ENCODE measurements at regions not wholly inside any gene's neighbourhood (a gene's known extent, or its start where the extent isn't known, plus 50 kb on each side); places are given as distances from the start of the nearest gene placed in this dataset.

GRCh38 chr18:66759050-66759828 lies 155.3 kb upstream of the CDH19 start:
- H3K36me3 Mint-ChIP-seq: no peaks in the 10 kb centered on the region
- no peaks in the 10 kb centered on the region for H3K27me3 Mint-ChIP-seq
- H3K9me3 Mint-ChIP-seq (ENCODE audit: low read depth): no peaks in the 10 kb centered on the region
- H3K4me3 Mint-ChIP-seq: no peak overlapping the region
- H3K4me1 Mint-ChIP-seq (ENCODE audit: low read depth): no peaks in the 10 kb centered on the region
- no peak overlapping the region for H3K27ac Mint-ChIP-seq

GRCh38 chr18:66757946-66758345 lies 154.1 kb upstream of the CDH19 start:
- Mint-ChIP-seq H3K27me3 (no peaks in the 10 kb centered on the region), H3K27ac (no peak overlapping the region), H3K36me3 (no peaks in the 10 kb centered on the region), H3K4me1 (ENCODE audit: low read depth) (no peaks in the 10 kb centered on the region), H3K9me3 (ENCODE audit: low read depth) (no peaks in the 10 kb centered on the region), H3K4me3 (no peak overlapping the region)

GRCh38 chr18:66754335-66754734 lies 150.4 kb upstream of the CDH19 start:
- Mint-ChIP-seq H3K4me3 (no peak overlapping the region), H3K27me3 (no peaks in the 10 kb centered on the region), H3K9me3 (ENCODE audit: low read depth) (no peaks in the 10 kb centered on the region), H3K36me3 (no peaks in the 10 kb centered on the region), H3K27ac (no peak overlapping the region), H3K4me1 (ENCODE audit: low read depth) (no peaks in the 10 kb centered on the region)

- no peaks in the 10 kb centered on the region for H3K27me3 Mint-ChIP-seq
- no peaks in the 10 kb centered on the region for H3K9me3 Mint-ChIP-seq (ENCODE audit: low read depth)
These were observed 148.8 kb upstream of the CDH19 start for GRCh38 chr18:66752733-66753132.

GRCh38 chr18:66749481-66750035 lies 145.7 kb upstream of the CDH19 start:
- Mint-ChIP-seq H3K27me3 (no peaks in the 10 kb centered on the region), H3K4me1 (ENCODE audit: low read depth) (no peaks in the 10 kb centered on the region), H3K9me3 (ENCODE audit: low read depth) (no peaks in the 10 kb centered on the region), H3K36me3 (no peaks in the 10 kb centered on the region), H3K27ac (no peak overlapping the region), H3K4me3 (no peak overlapping the region)

More at GRCh38 chr18:66752733-66753132, 148.8 kb upstream of the CDH19 start:
- H3K36me3 Mint-ChIP-seq: no peaks in the 10 kb centered on the region
- no peak overlapping the region for H3K4me3 Mint-ChIP-seq
- H3K4me1 Mint-ChIP-seq (ENCODE audit: low read depth): no peaks in the 10 kb centered on the region
- no peak overlapping the region for H3K27ac Mint-ChIP-seq

- Mint-ChIP-seq H3K36me3 (no peaks in the 10 kb centered on the region), H3K9me3 (ENCODE audit: low read depth) (peaks cover under 1% of the 10 kb centered on the region), H3K4me3 (no peak overlapping the region)
These were observed 145.1 kb upstream of the CDH19 start for GRCh38 chr18:66749030-66749429.

GRCh38 chr18:66742832-66743231 lies 138.9 kb upstream of the CDH19 start:
- Mint-ChIP-seq H3K4me1 (ENCODE audit: low read depth) (no peaks in the 10 kb centered on the region), H3K27ac (no peak overlapping the region), H3K27me3 (no peaks in the 10 kb centered on the region), H3K36me3 (no peaks in the 10 kb centered on the region), H3K9me3 (ENCODE audit: low read depth) (peaks cover 6% of the 10 kb centered on the region), H3K4me3 (no peak overlapping the region)

More at GRCh38 chr18:66749030-66749429, 145.1 kb upstream of the CDH19 start:
- H3K27ac Mint-ChIP-seq: no peak overlapping the region
- no peaks in the 10 kb centered on the region for H3K4me1 Mint-ChIP-seq (ENCODE audit: low read depth)
- no peaks in the 10 kb centered on the region for H3K27me3 Mint-ChIP-seq

GRCh38 chr18:66735933-66736332 lies 132.0 kb upstream of the CDH19 start:
- H3K4me3 Mint-ChIP-seq: no peak overlapping the region
- no peaks in the 10 kb centered on the region for H3K4me1 Mint-ChIP-seq (ENCODE audit: low read depth)
- no peaks in the 10 kb centered on the region for H3K36me3 Mint-ChIP-seq
- no peak overlapping the region for H3K27ac Mint-ChIP-seq
- H3K27me3 Mint-ChIP-seq: no peaks in the 10 kb centered on the region
- no peaks in the 10 kb centered on the region for H3K9me3 Mint-ChIP-seq (ENCODE audit: low read depth)

- no peaks in the 10 kb centered on the region for H3K27me3 Mint-ChIP-seq
- H3K4me1 Mint-ChIP-seq (ENCODE audit: low read depth): no peaks in the 10 kb centered on the region
- no peak overlapping the region for H3K4me3 Mint-ChIP-seq
- H3K36me3 Mint-ChIP-seq: no peaks in the 10 kb centered on the region
- H3K27ac Mint-ChIP-seq: no peak overlapping the region
- no peaks in the 10 kb centered on the region for H3K9me3 Mint-ChIP-seq (ENCODE audit: low read depth)
These were observed 130.6 kb upstream of the CDH19 start for GRCh38 chr18:66734451-66734850.

GRCh38 chr18:66731890-66732289 lies 128.0 kb upstream of the CDH19 start:
- H3K27ac Mint-ChIP-seq: no peak overlapping the region
- no peaks in the 10 kb centered on the region for H3K27me3 Mint-ChIP-seq
- H3K36me3 Mint-ChIP-seq: no peaks in the 10 kb centered on the region
- no peak overlapping the region for H3K4me3 Mint-ChIP-seq
- H3K9me3 Mint-ChIP-seq (ENCODE audit: low read depth): no peaks in the 10 kb centered on the region
- H3K4me1 Mint-ChIP-seq (ENCODE audit: low read depth): no peaks in the 10 kb centered on the region

- no peak overlapping the region for H3K27ac Mint-ChIP-seq
- H3K4me3 Mint-ChIP-seq: no peak overlapping the region
- no peaks in the 10 kb centered on the region for H3K27me3 Mint-ChIP-seq
- H3K4me1 Mint-ChIP-seq (ENCODE audit: low read depth): no peaks in the 10 kb centered on the region
- H3K36me3 Mint-ChIP-seq: no peaks in the 10 kb centered on the region
- H3K9me3 Mint-ChIP-seq (ENCODE audit: low read depth): no peaks in the 10 kb centered on the region
These were observed 125.8 kb upstream of the CDH19 start for GRCh38 chr18:66729442-66730239.

GRCh38 chr18:66728951-66729350 lies 125.1 kb upstream of the CDH19 start:
- H3K9me3 Mint-ChIP-seq (ENCODE audit: low read depth): peaks cover 4% of the 10 kb centered on the region
- H3K27ac Mint-ChIP-seq: no peak overlapping the region
- no peaks in the 10 kb centered on the region for H3K27me3 Mint-ChIP-seq
- no peak overlapping the region for H3K4me3 Mint-ChIP-seq
- H3K4me1 Mint-ChIP-seq (ENCODE audit: low read depth): no peaks in the 10 kb centered on the region
- no peaks in the 10 kb centered on the region for H3K36me3 Mint-ChIP-seq

GRCh38 chr18:66727991-66728390 lies 124.1 kb upstream of the CDH19 start:
- no peak overlapping the region for H3K4me3 Mint-ChIP-seq
- H3K36me3 Mint-ChIP-seq: no peaks in the 10 kb centered on the region
- H3K27ac Mint-ChIP-seq: no peak overlapping the region
- H3K9me3 Mint-ChIP-seq (ENCODE audit: low read depth): peaks cover 4% of the 10 kb centered on the region
- H3K4me1 Mint-ChIP-seq (ENCODE audit: low read depth): no peaks in the 10 kb centered on the region
- no peaks in the 10 kb centered on the region for H3K27me3 Mint-ChIP-seq

GRCh38 chr18:66724664-66725356 lies 120.9 kb upstream of the CDH19 start:
- Mint-ChIP-seq H3K36me3 (no peaks in the 10 kb centered on the region), H3K4me1 (ENCODE audit: low read depth) (no peaks in the 10 kb centered on the region), H3K27ac (no peak overlapping the region), H3K4me3 (no peak overlapping the region), H3K9me3 (ENCODE audit: low read depth) (peaks cover 4% of the 10 kb centered on the region), H3K27me3 (no peaks in the 10 kb centered on the region)

GRCh38 chr18:66722671-66723070 lies 118.8 kb upstream of the CDH19 start:
- H3K27me3 Mint-ChIP-seq: no peaks in the 10 kb centered on the region
- H3K27ac Mint-ChIP-seq: no peak overlapping the region
- no peaks in the 10 kb centered on the region for H3K36me3 Mint-ChIP-seq
- no peak overlapping the region for H3K4me3 Mint-ChIP-seq
- H3K9me3 Mint-ChIP-seq (ENCODE audit: low read depth): peaks cover 4% of the 10 kb centered on the region
- no peaks in the 10 kb centered on the region for H3K4me1 Mint-ChIP-seq (ENCODE audit: low read depth)
